ENCODE measurements at regions not wholly inside any gene's neighbourhood (a gene's known extent, or its start where the extent isn't known, plus 50 kb on each side); places are given as distances from the start of the nearest gene placed in this dataset.
A peak's percentile ranks its signal among the peaks of the same experiment; 100 is the strongest.

DNA sequence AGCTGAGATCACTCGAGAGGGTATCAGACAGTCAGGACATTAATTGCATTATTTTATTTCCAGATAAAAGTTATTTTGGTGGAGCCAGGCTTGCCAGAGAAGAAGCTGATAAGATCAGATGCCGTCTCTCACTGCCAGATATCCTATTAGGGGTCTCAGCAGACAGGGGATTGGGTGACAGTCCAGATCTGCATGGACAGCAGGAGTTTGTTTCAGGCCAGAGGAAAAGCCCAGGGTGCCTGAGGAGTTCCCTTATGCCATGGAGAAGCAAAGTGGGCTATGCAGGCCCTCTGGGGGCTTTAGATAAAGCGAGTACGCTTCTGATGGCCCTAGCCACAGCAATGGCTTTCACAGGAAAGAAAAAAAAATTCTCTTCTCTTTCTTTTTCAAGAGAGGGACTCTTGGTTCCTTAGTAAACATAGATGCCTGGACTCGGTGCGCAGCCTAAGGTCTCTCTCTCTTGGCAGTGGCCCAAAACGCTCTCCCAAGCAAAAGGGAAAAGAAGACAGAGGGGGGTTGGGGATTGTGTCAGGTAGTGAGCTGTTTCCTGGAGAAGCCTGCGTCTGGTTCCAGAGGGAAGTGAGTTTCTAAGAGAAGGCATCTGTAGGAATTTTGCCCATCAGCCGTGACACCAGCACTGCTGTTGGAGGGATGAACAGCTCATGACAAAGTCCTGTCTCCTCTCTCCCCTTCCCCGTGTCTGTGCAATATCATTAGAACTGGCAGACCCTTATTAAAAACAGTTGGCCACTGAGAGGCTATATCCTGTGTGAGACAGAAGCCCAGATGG lies 166.3 kb upstream of the FOXF1 start:
- peaks cover 64% of the 10 kb centered on the region for H3K27me3 Mint-ChIP-seq (ENCODE audit: low read depth)
- H3K4me3 Mint-ChIP-seq = peak overlapping the region; percentile 53
- DNase-seq (ENCODE audit: low spot score in 2 of 2, unreplicated experiment in 2 of 2) = no peak
- no peaks in the 10 kb centered on the region for H3K9me3 Mint-ChIP-seq
- no peaks in the 10 kb centered on the region for H3K36me3 Mint-ChIP-seq
- peak overlapping the region; percentile 85 for H3K27ac Mint-ChIP-seq
- H3K4me1 Mint-ChIP-seq = peaks cover 26% of the 10 kb centered on the region
- no peak for TF ChIP-seq CTCF (IDR thresholded peaks at IDR 0.05; ENCODE audit: unreplicated experiment)

GRCh38 chr16:86344586-86344871 lies 165.8 kb upstream of the FOXF1 start:
- DNase-seq (ENCODE audit: low spot score in 2 of 2, unreplicated experiment in 2 of 2) = no peak
- TF ChIP-seq CTCF (IDR thresholded peaks at IDR 0.05; ENCODE audit: unreplicated experiment) = no peak
- Mint-ChIP-seq H3K4me3 (no peak overlapping the region), H3K27ac (no peak overlapping the region), H3K9me3 (no peaks in the 10 kb centered on the region), H3K36me3 (no peaks in the 10 kb centered on the region), H3K27me3 (ENCODE audit: low read depth) (peaks cover 60% of the 10 kb centered on the region), H3K4me1 (peaks cover 26% of the 10 kb centered on the region)

DNA sequence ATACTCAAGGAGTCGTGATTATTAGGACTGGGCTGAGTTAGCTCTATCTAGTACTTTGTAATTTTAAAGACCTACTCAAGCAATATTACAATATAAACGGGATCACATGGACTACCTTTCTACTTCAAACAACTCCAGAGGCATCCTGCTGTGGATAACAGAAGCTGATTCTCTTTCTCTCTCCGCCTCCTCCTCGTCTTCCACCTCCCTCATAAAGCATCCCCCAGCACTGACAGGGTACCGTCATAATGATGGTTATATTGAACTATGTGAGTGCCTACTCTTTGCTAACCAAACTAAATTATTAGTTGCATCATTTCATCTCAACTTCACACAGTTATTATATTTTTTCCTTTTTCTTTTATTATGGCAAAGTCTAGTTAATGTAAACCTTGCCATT lies 165.4 kb upstream of the FOXF1 start:
- DNase-seq (ENCODE audit: low spot score in 2 of 2, unreplicated experiment in 2 of 2) = no peak
- no peak overlapping the region for H3K27ac Mint-ChIP-seq
- no peak for TF ChIP-seq CTCF (IDR thresholded peaks at IDR 0.05; ENCODE audit: unreplicated experiment)
- H3K9me3 Mint-ChIP-seq = no peaks in the 10 kb centered on the region
- no peak overlapping the region for H3K4me3 Mint-ChIP-seq
- peaks cover 26% of the 10 kb centered on the region for H3K4me1 Mint-ChIP-seq
- H3K36me3 Mint-ChIP-seq = no peaks in the 10 kb centered on the region
- peaks cover 60% of the 10 kb centered on the region for H3K27me3 Mint-ChIP-seq (ENCODE audit: low read depth)

GRCh38 chr16:86345516-86345915 lies 164.8 kb upstream of the FOXF1 start:
- H3K36me3 Mint-ChIP-seq = no peaks in the 10 kb centered on the region
- H3K4me3 Mint-ChIP-seq = no peak overlapping the region
- peaks cover 59% of the 10 kb centered on the region for H3K27me3 Mint-ChIP-seq (ENCODE audit: low read depth)
- H3K4me1 Mint-ChIP-seq = peaks cover 30% of the 10 kb centered on the region
- DNase-seq (ENCODE audit: low spot score in 2 of 2, unreplicated experiment in 2 of 2) = no peak
- H3K9me3 Mint-ChIP-seq = no peaks in the 10 kb centered on the region
- peak overlapping the region; percentile 16 for H3K27ac Mint-ChIP-seq
- no peak for TF ChIP-seq CTCF (IDR thresholded peaks at IDR 0.05; ENCODE audit: unreplicated experiment)

DNA sequence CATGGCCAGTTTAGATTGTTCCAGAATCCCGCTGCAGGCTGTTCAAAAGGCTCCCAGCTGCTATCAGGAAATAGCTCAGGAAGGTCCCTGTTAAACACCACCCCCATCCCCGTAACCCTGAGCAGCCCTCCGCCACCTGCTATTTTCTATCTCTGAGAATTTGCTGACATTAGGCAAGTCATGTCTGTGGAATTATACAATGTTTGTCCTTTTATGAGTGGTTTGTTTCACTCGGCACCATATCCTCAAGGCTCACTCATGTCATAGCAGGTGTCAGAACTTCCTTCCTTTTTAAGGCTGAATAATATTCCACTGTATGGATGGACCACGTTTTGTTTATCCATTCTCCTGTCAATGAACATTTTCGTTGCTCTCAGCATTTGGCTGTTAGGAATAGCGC lies 164.3 kb upstream of the FOXF1 start:
- no peaks in the 10 kb centered on the region for H3K9me3 Mint-ChIP-seq
- peaks cover 58% of the 10 kb centered on the region for H3K27me3 Mint-ChIP-seq (ENCODE audit: low read depth)
- no peak for DNase-seq (ENCODE audit: low spot score in 2 of 2, unreplicated experiment in 2 of 2)
- H3K4me3 Mint-ChIP-seq = no peak overlapping the region
- peaks cover 35% of the 10 kb centered on the region for H3K4me1 Mint-ChIP-seq
- no peaks in the 10 kb centered on the region for H3K36me3 Mint-ChIP-seq
- H3K27ac Mint-ChIP-seq = no peak overlapping the region
- no peak for TF ChIP-seq CTCF (IDR thresholded peaks at IDR 0.05; ENCODE audit: unreplicated experiment)

DNA sequence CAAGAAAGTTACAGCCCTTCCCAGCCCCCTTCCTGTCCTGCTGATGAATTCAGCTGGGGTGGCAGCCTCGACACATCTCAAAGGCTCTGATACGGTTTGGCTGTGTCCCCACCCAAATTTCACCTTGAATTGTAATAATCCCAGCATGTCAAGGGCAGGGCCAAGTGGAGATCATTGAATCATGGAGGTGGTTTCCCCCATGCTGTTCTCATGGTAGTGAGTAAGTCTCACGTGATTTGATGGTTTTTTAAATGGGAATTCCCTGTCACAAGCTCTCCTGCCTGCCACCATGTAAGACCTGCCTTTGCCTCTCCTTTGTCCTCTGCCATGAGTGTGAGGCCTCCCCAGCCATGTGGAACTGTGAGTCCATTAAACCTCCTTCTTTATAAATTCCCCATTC lies 163.2 kb upstream of the FOXF1 start:
- H3K27me3 Mint-ChIP-seq (ENCODE audit: low read depth) = peaks cover 58% of the 10 kb centered on the region
- no peak for TF ChIP-seq CTCF (IDR thresholded peaks at IDR 0.05; ENCODE audit: unreplicated experiment)
- H3K36me3 Mint-ChIP-seq = no peaks in the 10 kb centered on the region

More for the DNA sequence above, 163.2 kb upstream of the FOXF1 start:
- no peak overlapping the region for H3K27ac Mint-ChIP-seq
- no peak for DNase-seq (ENCODE audit: low spot score in 2 of 2, unreplicated experiment in 2 of 2)
- H3K9me3 Mint-ChIP-seq = no peaks in the 10 kb centered on the region
- peaks cover 41% of the 10 kb centered on the region for H3K4me1 Mint-ChIP-seq
- H3K4me3 Mint-ChIP-seq = no peak overlapping the region

All from mesothelial cell of epicardium (in vitro differentiated cells).